ENCODE measurements at regions not wholly inside any gene's neighbourhood (a gene's known extent, or its start where the extent isn't known, plus 50 kb on each side); places are given as distances from the start of the nearest gene placed in this dataset.

DNA sequence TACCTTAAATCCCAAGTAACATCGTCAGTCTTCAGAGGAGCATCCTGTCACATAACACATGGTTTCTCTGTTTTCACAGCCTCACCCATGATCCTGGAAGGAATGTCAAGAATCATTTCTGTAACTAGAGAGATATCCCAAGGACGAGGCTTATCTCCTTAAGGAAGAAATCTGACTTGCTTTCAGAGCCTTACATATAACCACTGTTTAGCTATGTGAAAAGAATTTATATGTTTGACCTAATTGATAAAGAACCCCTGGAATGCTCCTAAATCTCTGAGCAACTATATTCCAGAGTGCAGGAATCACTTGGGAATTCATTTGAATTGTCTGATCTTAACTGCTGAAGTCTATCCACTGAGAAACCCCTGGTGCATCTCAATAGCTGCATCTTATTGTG lies 243.1 kb downstream of the ALDH8A1 start:
- no peak for DNase-seq

DNA sequence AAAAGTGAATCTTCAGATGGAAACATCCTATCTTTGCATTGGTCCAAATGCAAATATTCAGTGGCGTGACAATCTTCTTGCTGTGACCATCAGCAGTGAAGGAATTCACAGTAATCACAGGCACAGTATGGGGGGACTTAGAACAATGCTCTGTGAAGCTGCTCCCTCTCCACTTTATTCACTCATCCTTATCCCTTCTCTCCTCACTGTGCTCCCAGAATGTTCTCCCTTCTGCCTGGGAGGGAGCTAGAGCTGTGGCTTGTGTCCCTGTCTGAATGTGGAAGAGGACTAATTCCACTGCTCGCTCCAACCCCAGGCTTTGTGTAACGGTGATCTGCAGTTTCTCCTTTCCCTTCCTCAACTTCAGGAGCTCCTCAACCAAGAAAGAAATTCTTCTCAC lies 243.7 kb downstream of the ALDH8A1 start:
- DNase-seq: no peak

DNA sequence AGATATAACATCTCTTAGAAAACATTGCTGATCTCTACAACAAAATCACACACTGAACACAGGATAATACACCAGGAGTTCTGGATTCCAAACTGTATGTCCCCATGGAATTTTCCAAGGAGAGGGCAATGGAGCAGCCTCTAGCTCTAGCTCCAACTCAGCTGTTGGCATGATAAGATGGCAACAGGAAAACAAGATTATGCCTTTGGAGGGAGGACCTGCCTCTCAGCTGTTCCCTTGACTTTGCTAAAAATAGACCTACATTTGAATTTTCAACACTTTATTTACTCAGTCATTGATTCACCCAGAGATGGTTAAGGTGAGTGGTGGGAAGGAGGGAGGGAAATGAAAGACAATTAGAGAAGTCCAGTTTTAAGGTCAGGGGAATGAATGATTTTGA lies 246.7 kb downstream of the ALDH8A1 start:
- DNase-seq: no peak

DNA sequence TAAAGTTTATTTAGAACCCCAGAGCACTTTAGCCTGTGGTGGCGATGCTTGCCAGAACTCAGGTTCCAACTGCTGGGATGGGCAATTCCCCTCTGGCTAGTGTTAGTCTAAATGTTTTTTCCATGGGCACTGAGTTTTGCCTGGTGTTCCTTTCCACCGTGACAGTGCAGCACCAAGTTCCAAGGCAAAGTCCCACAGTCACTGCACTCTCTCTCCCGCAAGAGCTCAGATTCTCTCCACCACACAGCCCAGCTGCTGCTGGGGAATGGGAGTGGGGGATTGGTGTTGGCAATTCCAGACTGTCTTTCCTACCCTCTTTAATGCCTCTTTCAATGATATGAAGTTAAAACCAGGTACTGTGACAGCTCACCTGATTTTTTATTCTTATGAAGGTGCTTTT lies 247.6 kb downstream of the ALDH8A1 start:
- no peak for DNase-seq

DNA sequence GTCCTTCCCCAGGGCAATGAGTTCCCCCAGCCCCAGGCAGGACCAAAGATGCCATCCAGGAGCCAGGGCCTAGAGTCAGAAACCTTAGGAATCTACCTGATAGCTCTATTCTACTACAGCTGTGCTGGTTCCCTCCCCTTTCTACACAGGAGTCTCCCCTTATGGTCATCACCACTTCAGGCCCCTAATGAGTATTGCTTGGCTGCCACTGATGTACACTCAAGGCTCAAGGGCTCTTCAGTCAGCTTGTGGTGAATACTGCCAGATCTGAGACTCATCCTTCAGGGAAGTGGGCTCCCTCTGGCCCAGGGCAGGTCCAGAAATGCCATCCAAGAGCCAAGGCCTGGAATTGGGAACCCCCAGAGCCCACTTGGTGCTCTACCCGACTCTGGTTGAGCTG lies 248.6 kb downstream of the ALDH8A1 start:
- DNase-seq: no peak

DNA sequence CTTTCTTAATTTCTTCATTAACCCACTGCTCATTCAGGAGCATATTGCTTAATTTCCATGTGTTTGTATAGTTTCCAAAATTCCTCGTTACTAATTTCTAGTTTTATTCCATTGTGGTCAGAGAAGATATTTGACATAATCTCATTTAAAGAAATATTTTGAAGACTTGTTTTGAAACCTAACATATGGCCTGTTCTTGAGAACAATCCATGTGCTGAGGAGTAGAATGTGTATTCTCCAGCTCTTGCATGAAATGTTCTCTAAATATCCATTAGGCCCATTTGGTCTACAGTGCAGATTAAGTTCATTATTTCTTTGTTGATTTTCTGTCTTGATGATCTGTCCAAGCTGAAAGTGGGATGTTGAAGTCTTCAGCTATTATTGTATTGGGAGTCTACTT lies 251.7 kb downstream of the ALDH8A1 start:
- DNase-seq: no peak

DNA sequence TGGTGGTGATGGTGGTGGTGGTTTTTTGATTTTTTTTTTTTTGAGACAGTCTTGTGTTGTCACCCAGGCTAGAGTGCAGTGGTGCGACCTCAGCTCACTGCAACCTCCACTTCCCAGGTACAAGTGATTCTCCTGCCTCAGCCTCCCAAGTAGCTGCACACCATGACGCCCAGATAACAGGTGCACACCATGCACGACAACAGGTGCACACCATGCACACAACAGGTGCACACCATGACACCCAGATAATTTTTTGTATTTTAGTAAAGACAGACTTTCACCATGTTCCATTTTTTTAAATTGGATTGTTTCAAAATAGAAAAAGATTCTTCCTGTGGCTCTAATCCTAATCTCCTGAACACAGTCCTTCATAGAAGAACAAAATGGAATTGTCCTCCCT lies 257.9 kb downstream of the ALDH8A1 start:
- no peak for DNase-seq

DNA sequence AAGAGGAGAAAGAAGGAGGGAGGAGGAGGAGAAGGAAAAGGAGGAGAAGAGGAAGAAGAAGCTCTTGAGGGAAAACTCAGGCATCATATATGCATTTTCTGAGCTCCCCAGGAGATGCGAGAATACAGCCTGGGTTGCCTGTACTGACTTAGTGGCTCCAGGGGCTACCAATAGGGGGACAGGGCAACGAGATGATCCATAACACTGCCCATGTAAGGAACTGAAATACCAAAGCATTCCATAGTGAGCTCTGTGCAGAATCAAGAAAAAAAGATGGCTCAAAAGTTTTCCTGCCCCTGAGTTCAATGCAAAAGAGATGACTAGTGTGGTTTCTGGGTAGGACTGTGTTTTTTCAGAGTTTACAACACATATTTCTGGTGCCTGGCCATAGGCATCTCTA lies 258.7 kb downstream of the ALDH8A1 start:
- DNase-seq: no peak

DNA sequence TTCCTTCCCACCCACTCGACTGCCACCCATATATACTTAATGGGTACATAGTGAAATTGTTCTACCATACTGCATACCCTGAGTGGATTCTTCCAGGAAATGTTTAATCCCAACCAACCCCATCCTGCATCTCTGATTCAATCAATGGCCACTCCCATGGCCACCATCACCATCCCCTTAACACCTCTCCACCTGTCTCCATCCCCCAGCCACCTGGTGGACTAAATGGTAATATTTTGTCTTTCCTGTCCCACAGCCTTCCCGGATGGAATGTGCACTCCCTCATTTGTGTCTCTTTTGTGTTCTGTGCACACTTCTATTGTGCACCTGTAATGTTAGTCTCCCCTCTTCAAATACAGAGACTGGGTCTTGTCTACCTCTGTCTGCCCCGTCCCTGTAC lies 259.9 kb downstream of the ALDH8A1 start:
- DNase-seq: no peak

DNA sequence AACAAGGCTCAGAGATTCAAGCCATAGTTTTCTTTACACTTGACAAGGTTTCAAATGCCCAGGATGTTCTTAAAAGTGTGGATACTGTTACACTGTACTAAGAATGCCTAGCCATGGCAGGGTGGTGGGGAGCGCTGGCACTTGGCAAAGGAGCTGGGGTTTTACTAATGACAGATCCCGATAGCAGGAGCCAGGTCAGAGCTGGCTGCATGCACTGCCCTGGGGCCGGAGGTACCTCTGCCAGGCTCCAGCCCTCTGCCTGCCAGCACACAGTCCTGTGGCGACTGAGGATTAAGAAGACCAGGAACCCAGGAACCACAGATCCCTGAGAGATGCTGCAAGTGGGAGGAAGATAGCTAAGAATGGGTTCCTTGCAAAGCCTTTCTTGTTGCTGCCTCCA lies 260.3 kb downstream of the ALDH8A1 start:
- DNase-seq: no peak

DNA sequence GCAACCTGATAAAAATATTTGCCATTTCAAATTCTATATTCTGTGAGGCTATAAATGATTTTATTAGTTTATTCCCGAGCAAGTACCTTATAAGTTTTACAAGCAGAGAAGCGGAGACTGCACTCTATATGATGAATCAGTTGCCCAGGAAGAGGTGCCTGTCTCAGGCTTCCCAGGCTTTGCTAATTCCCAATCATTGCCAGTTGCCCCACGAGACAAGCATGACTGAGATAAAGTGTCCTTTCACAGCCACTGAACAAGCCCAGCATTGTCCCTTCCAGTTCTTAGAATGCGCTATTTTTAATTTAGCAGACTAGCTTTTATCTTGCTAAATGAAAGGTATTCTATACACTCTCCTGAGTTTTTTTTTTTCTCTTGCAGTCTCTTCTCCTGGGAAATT lies 260.7 kb downstream of the ALDH8A1 start:
- no peak for DNase-seq

DNA sequence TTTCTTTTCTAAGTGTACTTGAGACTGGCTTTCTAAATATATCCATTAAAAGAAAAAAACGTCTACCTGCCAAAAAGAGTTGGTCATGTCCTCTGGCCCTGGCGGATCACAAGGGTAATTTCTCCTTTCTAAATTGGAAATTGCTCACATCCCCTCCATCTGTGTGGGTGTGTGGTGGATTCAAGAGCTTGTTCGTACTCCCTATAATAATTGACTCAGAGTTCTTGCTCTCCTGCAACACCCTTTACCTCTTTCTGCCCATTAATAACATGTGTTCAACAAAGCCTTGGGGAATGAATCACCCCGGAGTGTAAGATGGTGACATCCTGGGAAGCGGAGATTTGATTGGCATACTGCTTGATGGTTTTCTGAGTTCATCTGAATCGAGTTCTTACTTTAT lies 263.8 kb downstream of the ALDH8A1 start:
- DNase-seq: no peak

DNA sequence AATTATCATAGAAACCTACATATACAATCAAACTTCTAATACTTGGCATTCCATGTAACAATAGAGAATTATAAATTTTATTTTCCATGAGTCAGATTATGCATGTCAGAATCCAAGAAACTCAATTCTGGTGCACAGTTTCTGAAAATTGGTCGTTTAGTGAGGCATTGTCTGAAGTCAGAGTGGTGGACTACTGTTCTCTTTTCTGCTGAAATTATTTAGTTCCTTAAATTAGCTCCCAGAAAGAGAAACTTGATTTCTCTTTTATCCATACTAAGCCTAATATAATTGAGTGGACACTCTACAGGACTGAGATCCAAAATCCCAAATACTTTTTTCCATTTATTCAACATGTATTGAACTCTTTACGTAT lies 265.5 kb downstream of the ALDH8A1 start:
- no peak for DNase-seq

DNA sequence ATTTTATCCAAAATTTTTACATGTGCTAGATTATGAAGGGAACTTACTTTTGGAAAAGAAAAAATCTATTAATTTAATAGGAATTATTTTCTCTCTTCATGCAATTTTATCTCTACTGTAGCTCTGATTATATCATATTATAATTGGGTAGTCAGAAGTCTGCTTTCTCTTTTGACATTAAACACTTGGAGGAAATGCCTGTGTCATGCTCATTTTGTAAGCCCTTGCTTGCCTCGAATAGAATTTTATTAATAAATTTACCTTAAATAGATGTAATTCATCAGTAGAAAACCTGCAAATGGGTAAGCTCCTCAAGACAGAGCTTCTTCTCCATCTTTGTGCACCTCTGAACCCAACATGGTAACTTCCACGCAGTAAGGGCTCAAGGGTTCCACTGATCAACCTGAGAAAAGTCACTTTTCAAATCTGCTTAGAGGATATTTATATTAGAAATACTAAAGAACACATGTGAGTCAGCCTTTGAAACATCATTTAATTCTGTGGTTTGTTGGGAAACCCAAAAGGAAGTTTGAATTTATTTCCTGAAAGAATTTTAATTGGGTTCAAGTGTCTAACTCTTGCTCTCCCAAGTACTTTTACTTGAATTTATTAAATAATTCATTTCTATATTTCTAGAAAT lies 266.0 kb downstream of the ALDH8A1 start:
- DNase-seq: no peak

DNA sequence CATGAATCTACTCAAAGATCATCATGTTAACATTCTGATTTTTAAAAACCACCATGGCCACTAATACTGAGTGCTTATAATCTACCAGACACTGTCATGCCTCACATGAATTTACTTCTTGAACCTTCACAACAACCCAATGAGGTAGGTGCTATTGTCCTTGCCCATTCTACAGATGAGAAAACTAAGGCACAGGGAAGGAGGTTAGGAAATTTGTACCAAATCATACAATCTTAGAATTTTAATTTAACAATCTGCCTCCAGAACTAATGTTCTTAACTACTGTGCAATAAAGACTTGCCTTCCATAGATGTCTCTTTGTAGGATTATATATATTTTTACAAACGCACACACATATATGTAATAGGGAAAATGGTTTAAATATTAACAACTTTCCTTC lies 269.5 kb downstream of the ALDH8A1 start:
- DNase-seq: no peak

DNA sequence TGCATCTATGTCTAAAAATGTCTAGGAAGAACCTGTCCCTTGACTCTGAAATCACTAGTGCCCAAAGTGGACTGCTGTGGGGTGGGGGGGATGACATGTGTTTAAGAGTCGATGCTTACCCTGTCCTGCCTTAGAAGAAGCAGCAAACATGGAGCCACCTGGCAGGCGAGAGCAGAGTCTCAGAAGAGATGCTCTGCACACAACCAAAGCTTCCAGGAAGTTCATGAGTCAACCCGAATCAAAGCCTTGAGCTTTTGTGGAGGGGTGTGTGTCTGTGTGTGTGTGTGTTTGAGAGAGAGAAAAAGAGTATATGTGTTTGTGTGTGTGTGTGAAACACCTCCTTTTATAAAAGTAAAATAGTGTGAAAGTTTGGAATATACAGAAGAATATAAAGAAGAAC lies 269.9 kb downstream of the ALDH8A1 start:
- no peak for DNase-seq

DNA sequence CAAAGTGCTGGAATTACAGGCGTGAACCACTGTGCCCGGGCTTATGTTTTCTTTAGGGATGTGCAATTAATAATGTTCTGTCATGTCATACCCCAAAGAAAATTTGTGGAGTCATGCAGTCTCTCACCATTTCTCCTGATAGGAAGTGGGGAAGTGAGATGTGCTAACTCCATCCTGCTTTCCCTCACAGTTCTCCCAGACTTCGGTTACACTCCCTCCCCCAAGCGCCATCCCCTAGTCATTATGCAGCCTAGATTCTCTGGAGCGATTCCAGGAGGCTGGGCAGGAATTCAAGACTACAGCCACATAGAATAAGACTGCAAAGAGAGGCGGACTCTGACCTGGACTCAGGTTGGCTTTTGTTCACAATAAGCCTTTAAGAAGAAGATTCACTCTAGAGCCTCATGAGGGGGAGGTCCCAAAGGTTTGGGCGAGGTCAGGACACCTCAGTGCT lies 271.4 kb downstream of the ALDH8A1 start:
- no peak for DNase-seq

DNA sequence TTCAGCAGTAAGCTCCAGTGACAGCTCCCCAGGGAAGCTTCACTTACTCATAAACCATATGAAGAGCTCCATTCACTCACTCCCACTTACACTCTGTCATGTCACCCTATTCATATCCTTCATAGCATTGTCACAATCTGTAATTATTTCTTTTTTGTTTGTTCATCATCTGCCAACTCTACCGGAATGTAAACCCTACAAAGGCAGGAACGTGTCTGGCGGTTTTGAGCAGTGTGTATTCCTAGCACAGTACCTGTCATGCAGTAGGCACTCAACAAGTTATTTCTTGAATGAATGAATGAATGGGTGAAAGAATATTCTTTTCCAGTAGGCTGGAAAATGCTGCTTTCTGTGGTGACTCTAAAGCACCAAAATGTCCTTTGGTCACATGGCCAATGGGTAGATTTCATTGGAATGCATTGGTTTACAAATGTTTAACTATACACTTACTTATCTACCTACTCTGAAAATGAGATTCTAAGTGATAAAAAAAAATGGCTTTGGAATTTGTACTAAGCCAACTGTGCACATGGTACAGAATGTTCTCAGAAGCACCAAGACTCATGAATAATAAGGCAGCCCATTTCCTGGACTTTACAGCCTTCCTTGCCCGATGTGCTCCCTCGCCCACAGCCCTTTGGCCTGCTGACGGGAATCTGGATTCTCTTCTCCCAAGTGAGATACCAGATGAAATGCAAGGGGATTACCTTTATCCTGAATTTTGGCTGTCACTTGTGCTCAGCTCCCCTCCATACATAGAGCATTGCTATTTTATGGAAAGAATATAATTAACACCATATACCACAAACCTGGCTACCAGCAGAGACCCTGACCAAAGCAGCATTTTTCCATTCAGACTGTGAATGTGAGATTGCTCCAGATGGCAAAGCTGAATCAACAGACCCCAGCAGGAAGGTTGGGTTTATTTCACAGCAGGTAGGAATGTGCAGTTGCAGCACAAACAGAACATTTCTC lies 273.3 kb downstream of the ALDH8A1 start:
- DNase-seq: no peak

DNA sequence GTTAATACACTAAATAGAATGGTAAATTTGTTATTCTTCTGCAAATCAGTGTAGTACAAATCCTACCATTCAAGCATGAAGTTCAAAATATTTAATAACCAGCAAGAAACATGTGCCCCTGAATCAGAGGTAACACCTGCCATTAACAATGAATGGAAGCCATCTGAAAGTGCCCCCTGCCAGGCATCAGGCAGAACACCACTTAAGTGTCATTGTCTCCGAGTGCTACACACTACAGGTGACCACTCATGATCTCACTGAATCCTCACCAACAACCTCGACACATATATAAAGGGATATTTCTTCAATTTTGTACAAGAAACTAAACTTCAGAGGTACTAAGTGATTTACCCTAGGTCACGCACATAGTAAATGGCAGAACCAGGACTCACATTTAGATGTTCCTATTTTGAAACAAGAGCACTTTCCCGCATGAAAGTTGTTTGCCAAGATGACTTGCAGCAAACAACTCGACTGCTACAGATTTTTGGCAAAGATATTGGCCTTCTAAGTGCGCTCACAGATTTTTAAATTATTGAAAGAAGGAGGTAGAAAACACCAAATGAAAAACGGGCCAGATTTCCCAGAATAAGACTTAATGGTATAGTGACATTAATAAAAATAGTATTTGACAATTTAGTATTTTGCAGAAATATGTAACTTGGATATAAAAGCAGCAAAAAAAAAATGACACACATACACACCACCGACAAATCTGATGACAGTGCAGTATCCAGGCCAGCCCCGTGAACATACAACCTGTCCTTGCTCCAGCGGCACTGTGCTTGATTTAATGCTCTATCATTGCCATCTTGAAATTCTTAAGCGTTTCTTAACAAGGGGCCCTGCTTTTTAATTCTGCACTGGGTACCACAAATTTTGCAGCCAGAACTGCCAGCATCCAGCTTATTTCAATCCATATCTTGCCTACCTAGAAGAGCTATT lies 274.5 kb downstream of the ALDH8A1 start:
- no peak for DNase-seq

DNA sequence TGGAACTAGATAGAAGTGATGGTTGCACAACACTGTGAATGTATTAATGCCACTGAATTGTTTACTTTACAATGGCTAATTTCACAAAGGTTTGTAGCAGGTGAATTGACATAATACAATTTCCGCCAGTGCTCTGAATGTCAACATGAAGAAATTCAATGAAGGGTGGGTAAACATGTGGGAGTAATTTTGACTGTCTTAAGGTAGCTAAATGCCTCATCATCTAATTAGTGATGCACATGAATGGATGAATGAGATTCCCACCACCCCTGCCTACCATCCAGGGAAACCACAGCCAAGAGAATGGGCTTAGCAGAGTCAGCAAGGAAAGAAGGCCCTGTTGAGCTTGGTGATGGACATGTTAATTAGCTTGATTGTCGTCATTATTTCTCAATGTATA lies 275.3 kb downstream of the ALDH8A1 start:
- no peak for DNase-seq

DNA sequence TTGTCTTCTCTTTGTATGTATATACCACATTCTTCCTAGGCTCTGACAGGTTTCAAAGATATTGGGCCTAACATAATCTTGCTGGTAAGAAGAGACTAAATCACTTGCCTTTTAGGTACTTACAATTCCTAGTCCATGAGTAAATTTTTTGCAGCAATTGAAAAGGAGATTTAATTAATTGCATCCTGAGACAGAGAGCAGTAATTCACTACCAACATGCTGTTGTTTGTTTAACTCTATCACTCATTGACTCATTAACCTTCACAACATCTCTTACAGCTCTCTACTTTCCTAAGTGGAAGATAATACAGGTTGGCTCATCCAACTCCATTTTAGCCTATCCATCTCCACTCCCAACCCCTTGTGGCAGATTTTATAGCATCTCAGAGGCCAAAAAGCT lies 280.4 kb downstream of the ALDH8A1 start:
- DNase-seq: no peak

DNA sequence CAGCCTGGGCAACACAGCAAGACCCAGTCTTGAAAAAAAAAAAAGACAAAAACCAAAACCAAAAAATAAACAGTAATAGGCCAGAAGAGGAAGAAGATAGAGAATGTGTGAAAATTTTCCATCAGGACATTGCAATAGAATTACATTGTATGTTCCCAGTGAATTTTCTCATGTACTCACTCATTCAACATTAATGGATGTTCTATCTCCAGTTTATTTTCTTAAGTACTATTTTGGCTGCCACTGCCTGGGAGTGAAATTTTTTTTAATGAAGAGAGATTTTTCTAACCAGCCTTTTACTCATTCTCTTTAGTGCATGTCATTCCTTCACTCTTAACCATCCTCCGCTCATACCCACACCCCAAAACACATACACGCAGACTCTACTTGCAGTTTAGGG lies 282.8 kb downstream of the ALDH8A1 start:
- no peak for DNase-seq

DNA sequence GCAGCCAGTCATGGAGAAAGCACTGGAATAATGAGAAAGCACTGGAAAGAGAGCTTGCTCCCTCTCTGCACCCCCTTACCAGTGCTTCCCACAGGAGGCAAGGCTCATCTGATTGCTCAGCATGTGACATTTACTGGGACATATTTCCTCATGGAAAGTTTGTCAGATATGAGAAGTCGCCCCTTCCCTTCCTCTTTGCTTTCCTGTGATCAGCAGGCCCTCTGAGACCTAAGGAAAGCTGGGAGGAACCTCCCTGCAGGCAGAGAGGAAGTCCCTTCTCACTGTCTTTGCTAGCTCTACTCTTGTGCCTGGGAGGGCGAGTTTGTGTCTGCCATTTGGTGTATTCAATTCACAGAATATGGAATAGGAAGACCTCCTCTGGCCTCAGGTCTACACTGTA lies 283.8 kb downstream of the ALDH8A1 start:
- DNase-seq: no peak
